NCI-H2227 (cell line): ENCODE measurements at regions not wholly inside any gene's neighbourhood (a gene's known extent, or its start where the extent isn't known, plus 50 kb on each side); places are given as distances from the start of the nearest gene placed in this dataset.

Source experiments
- DNase-seq: peaks from one replicate; lab custom pipeline; 2025; ENCODE audit not compliant: unreplicated experiment; lab: John Stamatoyannopoulos, UW

DNA sequence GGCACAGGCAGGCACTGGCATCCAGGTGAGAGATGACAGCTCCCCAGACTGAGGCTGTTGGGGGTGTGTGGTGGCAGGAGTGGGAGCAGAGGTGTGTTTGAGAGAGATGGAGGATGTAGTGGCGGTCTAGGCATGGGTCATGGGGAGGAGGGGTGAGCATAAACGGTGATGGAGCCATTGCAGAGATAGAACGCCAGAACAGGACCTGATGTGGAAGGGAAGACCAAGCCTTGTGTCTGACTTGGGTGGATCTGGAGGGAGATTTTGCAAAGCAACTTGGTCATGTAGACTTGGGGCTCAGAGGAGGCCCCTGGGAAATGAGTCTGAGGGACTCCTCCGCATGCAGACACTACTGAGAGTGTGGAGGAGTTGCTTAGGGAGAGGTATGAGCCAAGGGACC lies 50.0 kb upstream of the CLDN5 start:
- DNase-seq, result no peak

DNA sequence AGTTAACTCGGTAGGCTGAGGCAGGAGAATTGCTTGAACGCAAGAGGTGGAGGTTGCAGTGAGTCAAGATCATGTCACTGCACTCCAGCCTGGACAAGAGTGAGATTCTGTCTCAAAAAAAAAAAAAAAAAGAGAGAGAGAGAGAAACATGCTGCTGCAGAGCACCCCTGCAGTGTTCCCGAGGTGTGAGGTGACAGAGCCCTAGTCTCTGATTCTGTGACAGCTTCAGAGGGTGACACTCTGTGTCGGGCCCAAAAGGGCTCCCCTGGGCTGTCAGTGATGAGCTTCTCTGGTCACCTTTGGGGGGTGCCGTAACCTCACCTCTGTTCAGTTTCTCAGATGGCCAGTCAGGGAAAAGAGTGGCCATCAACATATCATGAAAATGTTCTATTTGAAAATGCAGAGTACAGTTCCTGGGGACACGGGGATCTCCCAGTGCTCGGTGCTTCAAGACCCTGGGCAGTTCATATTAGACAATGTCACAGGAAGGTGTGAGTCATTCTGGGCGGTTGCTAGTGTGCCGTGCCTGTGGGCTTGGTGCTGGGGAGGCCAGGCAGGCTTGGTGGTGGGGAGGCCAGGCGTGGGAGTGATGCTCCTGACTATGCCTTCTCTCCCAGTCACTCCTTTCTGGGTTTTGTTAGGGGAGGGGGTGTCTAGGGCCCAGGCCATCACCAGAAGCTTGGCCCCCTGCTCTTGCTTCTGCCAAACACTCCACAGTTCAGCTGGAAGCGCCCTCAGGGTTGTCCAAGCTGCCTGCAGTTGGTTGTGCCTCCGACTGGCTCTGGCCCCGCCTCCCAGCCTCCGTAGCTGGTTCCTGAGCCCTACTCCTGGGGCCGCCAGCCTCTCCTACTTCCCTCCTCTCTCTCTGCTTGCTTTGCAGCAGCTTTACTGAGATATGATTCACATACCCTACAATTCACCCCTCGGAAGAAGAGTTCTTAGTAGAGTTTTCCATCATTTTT lies 52.5 kb upstream of the CLDN5 start:
- no peak for DNase-seq

DNA sequence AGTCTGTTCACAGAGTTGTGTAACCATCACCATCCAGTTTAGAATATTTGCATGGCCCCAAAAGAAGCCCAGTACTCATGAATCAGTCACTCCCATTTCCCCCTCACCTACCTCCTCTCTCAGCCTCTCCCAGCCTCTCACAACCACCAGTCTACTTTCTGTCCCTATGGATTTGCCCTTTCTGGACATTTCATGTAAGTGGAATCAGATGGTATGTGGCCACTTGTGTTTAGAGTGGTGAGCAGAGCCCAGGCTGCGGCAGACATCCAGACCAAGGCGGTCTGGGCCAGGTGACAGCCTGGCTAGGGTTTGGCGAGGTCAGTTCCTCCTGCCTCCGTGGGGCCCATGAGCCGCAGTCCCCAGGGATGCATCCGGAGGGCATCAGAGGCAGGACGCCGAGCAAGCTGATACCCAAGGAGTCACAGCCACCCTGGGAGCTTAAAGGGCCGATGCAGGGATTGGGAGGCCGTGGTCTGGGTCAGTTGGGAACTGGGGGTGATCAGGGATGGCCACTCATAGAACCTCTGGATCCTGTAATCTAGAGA lies 53.3 kb upstream of the CLDN5 start:
- DNase-seq, result no peak

DNA sequence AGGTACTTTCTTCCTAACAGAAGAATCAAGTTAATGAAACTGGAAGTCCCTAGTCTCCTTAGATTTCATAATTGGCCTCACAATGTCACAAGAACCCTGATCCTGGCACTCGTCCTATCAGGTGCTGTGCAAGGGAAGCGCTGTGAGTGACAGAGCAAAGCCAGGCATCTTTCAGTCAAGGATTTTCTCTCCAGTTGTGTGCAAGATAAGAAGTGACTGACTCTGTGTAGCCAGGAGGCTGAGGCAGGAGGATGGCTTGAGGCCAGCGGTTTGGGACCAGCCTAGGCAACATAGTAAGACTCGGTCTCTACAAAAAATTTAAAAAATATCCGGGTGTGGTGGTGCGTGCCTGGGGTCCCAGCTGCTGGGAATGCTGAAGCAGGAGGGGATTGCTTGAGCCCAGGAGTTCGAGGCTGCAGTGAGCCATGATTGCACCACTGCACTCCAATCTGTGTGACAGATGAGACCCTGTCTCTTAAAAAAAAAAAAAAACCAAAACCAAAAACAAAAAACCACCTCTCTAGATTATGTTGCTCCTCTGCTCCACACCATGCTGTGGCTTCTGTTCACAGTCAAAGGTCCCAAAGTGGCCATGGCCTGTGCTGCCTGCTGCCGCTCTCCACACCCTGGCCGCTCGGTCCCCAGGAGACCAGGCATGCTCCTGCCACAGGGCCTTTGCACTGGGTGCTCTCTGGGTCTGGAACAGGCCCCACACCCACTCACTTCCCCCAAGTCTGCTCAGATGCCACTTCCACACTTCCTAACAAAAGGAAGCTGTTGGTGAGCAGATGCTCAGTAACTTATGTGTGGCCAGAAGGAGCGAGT lies 54.2 kb upstream of the CLDN5 start:
- DNase-seq, result no peak

DNA sequence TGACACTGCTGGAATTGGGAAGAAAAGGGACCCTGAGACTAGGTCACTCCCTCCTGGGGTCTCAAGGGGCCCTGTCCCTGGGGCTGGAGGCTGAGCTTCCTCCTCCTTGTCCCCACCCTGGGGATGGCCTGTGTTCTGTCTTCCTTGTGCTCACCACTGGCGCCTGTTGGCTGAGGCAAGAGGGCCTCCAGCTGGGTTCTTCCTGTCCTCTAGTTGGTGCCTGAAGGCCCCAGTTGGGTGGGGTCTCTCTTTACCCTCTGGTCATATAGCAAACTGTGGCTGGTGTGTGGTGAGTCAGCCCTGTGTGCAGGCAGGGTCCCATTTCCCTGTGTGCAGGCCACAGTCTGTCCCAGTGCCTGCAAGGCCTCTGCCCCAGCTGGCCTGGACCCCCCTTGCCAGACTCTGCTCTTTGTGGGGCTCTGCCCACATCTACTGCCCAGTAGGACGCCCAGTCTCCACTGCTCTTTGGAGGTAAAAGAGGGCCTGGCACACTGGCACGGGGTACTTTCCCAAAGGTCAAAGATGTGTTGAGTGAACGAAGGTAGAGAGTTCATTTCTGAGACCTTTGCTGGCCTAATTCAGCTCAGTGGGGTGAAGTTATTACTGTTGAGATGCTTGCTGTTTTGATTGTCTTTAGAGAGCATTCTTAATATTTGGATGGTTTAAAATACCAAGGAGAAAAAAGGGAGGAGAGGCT lies 55.1 kb upstream of the CLDN5 start:
- no peak for DNase-seq

DNA sequence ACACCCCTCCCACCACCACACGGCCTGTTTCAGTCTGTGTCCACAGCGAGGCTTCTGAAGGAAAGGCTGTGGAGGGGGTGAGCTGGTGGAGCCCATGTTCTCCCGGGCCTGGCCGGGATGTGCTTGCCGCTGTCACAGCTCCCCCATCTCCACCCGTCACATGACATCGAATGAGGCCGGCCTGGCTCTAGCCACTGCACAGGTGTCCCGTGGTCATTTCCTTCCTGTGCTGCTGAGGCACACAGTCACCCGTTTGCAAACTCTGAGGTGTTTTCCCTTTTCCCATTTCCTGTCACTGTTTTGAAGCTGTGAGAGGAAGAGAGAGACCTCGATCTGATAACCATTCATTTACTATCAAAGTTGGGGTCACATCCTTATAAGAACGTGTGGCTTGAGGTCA lies 55.7 kb upstream of the CLDN5 start:
- DNase-seq, result no peak

DNA sequence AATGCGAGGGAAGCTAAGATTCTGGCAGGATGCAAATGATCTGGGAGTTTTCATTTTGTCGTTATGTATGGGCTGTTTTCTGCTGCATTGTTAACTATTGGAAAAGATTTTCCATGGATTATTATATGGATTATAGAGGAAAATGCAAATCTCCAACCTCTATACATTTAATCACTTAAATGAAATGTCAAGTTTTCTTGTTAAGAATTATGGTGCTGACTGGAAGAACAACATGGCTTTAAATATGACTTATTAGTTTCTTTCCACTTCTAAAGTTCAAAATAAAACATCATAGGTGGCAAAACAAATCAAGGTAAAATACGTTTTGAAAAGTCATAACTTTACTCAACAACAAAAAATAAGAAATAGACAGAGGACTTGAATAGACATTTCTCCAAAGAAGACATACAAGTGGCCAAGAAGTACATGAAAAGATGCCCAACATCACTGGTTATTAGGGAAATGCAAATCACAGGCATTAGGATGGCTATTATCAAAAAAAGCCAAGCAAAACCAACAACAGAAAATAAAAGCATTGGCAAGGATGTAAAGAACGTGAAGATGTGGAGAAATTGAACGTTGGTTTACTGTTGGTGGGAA lies 56.2 kb upstream of the CLDN5 start:
- no peak for DNase-seq

DNA sequence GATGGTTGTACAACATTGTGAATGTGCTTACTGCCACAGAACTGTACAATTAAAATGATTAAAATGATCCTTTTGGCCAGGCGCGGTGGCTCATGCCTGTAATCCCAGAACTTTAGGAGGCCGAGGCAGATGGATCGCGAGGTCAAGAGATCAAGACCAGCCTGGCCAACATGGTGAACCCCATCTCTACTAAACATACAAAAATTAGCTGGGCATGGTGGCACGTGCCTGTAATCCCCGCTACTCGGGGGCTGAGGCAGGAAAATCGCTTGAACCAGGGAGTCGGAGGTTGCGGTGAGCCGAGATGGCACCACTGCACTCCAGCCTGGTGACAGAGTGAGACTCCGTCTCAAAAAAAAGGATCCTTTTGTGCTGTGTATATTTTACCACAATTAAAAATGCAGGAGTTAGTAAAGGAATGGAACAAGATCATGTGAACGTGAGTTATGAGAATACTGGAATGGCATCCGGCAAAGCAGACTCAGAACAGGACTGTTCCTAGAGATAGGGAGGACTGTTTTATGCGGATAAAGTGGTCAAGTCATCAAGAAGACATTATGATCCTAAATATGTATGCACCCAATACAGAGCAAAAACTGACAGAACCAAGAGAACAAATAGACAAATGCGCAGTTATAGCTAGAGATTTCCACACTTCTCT lies 58.0 kb upstream of the CLDN5 start:
- DNase-seq, result no peak

DNA sequence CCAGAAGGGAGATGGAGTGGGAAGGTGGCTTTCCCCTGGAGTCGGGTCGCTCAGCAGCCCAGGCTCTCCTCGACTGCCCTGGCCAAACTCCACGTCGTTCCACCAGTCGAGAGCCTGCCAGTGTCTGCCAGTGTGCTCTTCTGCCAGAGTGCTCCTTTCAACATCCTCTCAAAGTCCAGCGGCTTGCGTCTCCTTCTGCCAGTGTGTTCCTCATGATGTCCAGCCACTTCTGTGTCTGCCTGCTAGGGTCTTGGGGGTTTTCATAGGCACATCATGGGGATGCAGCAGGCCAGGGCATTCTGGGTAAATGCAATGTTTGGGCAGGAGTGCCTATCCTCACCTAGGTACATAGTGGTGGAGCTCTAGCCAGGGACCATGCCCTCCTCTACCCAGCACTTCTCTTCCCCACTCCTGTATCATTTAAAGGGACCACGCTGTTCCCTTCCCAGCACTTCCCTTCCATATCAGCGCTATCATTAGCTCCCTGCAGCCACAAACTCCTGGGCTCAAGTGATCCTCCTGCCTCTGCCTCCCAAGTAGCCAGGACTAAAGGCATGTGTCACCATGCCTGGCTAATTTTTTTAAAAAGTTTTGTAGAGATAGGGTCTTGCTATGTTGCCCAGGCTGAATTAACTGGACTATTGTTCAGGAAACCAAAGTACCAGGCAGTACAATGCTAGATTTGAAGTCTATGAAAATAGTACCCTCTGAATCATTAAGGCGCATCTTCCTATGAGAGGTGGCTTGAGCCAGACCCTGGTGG lies 62.9 kb upstream of the CLDN5 start:
- no peak for DNase-seq

DNA sequence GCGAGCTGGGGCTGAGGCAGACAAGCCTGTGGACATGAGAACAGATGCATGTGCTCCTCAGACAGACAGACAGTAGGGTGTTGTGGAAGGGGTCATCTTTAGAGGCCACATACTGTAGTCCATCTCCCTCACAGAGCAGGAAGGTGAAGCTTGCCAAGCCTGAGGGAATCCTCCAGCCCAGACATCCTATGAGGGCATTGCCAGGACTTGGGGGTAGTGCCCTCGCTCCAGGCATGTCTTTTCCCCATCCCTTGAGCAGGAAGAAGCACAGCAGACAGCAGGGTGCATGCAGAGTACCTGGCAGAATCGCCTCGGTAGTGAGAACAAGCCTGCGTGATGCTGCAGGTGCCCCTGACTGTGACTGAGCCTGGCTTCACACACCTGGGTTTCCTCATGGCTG lies 66.5 kb upstream of the CLDN5 start:
- DNase-seq, result no peak

DNA sequence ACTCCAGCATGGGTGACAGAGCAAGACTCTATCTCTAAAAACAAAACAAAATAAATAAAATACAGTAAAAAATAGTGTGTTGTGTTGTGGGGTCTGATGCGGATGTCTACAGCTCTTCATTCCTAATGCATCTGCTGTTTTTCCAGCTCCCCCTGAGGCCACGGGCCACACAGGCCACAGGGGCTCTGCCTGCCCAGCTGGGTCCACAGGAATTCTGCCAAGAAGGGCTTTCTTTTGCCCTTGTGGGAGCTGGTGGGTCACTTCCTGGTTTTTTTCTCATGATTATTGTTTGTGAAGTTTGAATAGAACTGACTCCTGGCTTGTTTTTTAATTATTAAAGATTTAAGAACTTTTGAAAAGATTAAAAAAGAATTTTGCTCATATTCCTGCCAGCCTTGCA lies 67.4 kb upstream of the CLDN5 start:
- DNase-seq, result no peak

DNA sequence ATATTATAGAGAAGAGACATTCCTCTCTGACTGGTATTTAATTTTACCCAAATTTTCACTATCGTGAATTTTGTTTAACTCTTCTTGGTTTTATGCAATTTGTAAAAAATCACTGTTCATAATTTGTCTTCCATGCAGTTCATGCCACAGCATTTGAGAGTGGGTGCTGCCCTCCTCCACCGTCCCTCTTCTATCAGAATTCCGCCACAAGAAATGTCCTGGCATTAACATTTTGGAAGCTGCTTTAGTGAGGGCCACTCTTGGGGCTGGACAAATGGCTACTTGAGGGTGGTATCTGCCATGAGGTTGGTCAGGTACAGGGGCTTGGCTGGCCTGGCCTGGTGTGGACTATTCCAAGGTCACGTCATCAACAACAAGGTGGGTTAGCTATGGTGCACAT lies 68.3 kb upstream of the CLDN5 start:
- DNase-seq, result no peak

DNA sequence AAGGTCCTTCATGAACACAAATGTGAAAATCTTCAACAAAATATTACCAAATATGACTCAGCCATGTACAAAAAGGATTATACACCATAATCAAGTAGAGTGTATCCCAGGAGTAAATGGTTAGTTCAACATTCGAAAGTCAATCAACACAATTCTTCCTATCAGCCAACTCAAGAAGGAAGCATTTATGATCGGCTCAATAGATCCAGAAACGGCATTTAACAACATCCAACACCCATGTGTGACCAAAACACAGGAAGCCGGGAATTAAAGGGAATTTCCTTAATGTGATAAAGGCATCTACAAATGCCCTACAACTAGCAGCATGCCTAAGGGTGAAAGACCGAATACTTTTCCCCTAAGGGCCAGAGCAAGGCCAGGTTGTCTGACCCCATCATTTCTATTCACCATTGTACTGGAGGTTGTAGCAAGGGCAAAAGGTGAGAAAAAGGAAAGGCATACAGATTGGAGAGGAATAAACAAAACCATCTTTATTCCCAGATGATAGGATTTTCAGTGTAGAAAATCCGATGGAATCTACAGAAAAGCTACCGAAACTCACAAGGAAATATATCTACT lies 69.9 kb upstream of the CLDN5 start:
- no peak for DNase-seq

DNA sequence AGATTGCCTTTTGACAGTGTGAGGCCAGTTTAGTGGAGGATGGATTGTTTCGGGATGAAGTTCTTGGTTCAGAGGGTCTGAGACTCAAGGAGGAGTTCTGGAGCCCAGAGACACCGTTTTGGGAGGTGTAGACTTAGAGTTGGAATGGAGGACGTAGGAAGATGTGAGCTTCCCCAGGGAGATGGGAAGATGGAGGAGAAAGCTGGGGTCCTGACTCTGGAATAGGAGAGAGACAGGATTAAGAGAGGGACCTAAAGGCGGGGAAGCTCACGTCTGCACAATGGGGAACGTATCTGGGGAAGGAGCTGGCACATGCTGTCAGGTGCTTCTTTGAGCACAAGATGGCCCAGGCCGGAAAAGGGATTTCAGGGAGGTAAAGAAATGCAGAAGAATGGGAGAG lies 71.3 kb upstream of the CLDN5 start:
- DNase-seq, result no peak

DNA sequence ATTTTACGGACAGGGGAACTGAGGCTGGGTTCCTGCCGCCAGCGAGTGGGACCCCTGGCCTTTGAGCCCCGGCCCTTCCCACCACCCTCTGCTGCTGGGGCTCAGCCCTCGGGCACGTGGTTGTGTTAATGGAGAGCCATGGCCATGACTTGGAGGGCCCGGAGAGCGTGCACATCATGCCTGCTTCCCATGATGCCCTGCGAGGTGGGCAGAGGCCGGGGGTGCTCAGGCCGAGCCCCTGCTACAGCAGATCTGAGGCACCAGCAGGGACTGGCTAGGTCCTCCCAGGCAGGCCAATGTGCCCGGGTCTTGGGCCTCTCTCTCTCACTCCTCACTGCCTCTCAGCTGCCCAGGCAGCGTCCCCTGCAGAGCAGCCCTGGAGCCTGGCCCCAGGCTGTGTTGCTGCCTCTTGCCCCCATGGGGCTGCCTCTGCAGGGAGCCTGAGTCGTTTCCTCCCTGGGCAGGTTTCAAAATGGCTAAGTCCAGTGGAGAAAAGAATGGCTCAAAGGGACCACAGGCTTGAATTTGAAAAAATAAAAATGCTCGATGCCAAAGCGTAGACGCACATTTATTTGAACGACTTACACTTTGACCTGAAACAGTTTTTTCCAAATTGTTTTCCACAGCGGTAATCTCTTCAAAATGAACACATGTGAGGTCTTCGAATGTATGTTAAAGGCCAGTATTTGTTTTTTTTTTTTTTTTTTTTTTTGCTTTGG lies 72.6 kb upstream of the CLDN5 start:
- DNase-seq, result no peak

DNA sequence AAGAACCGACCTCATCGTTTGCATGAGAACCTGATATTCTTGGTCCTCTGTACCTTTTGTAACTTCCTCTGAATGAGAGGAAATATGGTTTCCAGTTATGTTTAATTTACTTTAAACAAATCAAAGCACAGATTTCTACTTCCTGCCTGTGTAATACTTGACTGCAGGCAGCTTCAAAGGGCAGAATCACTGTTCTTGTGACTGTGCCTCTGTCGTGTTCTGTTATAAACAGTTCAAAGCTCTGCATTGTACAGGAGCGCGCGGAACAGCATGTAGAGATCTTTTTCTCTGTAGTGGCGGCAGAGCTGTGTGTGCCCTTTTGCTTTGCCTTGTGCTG lies 73.2 kb upstream of the CLDN5 start:
- DNase-seq, result no peak

DNA sequence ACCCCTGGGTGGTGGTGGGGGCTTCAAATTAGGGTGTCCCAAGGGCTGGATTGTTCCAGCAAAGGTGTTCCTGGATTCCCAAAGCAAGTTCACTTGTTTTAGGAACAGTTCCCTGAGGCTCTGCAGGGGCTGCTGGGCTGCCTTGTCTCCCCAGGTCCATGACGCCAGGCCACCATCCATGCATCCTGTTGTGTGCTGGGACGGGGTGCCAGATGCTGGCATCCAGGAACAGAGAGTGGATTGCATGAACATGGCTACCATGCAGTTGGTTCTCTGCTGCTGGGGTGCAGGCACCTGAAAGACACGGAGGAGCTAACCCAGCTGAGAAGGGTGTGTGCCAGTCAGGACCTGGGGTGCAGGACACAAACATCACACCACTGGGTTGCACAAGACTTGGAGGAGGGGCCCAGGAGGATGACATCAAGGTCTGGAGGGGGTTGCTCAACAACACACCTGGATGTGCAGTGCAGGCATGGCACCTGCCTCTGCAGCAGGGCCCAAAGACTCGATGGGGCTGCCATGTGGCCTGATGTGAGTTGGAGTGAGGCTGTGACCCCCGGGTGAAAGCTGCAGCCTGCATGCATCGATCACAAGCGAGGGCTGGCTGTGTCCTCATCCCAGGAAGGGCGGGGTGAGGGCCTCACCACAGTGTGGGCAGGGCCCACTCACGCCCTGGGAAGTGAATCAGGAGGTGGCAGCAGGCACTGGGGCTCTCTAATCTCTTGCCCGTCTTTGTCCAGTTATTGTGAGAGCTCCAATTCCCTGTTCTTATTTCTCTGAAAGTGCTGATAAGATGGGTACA lies 74.0 kb upstream of the CLDN5 start:
- DNase-seq, result no peak

DNA sequence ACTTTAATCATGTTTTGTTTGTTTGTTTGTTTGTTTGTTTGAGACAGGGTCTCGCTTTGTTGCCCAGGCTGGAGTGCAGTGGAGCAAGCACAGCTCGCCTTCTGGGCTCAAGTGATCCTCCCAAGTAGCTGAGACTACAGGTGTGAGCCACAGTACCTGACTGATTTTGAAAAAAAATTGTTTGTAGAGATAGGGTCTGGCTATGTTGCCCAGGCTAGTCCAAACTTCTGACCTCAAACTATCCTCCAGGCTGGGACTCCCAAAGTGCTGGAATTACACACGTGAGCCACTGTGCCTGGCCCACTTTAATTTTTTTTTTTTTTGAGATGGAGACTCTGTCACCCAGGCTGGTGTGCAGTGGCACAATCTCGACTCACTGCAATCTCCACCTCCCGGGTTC lies 74.8 kb upstream of the CLDN5 start:
- DNase-seq, result no peak
